T47D (cell line): ENCODE measurements at regions not wholly inside any gene's neighbourhood (a gene's known extent, or its start where the extent isn't known, plus 50 kb on each side); places are given as distances from the start of the nearest gene placed in this dataset.
"Not testable (repeated sequence)": the region's sequence is repeated elsewhere in the genome, so short reads cannot be mapped to it uniquely, and the experiment has no call there.

Experiments
- DNase-seq, 2 experiments: peaks; one replicate each; pipeline versions ENCODE4 v3.0.0 to v3.0.0-alpha.2; 2011 to 2012; ENCODE audit warnings: low read depth in 1 of 2, low spot score in 1 of 2
- JUND ChIP-seq: IDR thresholded peaks from 2 replicates; pipeline ENCODE4 v1.6.1; 2012; ENCODE audit warnings: low read depth
- in situ Hi-C: cut with HindIII; loops from 2 replicates; pipeline ENCODE4 v1.10.0; 2016; ENCODE audit warnings: low sequenced_read_pairs, low pct_unique_long_range_greater_than_20kb

DNA sequence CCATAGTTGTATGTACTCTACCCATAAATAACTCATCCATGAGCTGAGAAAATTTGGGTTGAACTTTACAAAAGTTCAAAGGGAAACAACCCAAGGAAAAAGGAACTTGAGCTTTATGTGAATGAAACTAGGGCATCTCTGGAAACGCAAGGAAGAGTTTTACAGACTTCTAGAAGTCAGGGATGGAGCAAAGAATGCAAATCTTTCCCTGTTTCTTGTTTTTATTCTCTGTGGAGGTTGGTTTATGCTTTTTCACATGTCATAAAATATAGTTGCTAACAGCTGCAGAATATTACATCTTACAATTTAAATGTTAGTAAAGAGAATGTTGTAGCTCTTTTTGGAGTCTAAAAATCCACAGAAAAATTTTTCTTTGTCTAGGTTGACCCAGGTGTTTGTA lies 754.1 kb downstream of the PCDH7 start:
- in situ Hi-C loops = no loop called here

DNA sequence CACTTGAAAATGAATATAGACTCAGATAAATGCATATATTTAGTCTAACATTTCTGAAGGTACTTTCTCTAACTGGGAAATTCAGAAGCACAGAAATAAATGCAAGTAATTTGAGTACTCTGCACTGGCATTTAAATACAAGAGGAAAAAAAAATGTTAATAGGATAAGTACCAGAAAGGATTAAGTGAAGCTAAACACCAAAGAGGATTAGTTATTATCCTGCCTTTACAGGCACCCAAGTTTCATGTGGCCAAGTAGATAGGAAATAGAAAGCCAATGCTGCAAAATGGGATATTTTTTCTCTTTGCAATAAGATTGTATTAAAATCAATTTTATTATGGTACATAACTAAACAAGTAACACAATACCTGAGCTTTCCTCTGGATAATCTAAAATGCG lies 762.5 kb downstream of the PCDH7 start:
- DNase-seq = no peak
- in situ Hi-C loops = no loop called here
- no peak for TF ChIP-seq JUND

More for the DNA sequence above, 754.1 kb downstream of the PCDH7 start:
- no peak for DNase-seq
- no peak for TF ChIP-seq JUND

DNA sequence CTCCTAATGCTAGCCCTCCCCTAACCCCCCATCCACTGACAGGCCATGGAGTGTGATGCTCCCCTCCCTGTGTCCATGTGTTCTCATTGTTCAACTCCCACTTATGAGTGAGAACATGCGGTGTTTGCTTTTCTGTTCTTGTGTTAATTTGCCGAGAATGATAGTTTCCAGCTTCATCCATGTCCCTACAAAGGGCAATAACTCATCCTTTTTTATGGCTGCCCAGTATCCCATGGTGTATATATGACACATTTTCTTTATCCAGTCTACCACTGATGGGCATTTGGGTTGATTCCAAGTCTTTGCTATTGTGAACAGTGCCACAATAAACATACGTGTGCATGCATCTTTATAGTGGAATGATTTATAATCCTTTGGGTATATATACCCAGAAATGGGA lies 779.0 kb downstream of the PCDH7 start:
- DNase-seq, in situ Hi-C loops: not testable (repeated sequence)

DNA sequence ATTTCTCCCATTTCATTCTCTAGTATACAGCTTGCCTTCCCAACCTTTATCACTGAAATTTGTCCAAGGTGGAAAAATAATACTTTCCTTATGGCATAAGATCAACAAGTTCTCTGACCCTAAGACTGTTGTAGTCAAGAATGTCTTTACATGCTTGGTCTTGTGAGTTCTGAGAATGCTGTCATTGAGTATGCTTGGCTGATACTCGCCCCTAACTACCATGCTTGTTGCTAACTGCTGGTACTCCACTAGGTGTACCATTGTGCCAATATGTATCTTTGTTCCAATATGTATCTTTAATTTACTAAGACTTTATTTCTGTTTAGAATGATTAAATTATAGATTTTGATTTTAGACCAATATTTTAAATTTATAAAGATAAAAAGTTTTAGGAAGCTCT lies 796.4 kb downstream of the PCDH7 start:
- in situ Hi-C loops = no loop called here
- DNase-seq = no peak
- no peak for TF ChIP-seq JUND

DNA sequence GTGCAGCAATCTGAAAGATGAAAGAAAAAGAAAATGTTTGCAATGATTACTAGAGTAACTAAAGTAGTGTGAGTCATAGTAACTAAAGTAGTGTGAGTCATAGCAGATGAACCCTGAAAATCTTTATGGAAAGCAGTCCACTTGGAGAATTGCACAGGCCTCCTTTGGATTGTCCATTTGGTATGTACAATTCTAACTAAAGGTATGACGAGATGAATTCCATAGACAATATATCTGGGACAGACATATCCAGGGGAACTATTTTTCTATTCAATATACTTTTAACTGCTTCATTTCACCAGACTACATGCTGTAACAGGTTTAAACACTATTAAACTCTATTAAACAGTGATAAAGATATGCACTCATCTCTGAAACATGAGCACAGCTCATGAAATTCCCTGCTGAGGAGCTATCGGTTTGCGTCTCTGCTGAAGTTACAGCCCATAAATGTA lies 798.7 kb downstream of the PCDH7 start:
- DNase-seq = no peak
- no peak for TF ChIP-seq JUND
- in situ Hi-C loops = no loop called here

DNA sequence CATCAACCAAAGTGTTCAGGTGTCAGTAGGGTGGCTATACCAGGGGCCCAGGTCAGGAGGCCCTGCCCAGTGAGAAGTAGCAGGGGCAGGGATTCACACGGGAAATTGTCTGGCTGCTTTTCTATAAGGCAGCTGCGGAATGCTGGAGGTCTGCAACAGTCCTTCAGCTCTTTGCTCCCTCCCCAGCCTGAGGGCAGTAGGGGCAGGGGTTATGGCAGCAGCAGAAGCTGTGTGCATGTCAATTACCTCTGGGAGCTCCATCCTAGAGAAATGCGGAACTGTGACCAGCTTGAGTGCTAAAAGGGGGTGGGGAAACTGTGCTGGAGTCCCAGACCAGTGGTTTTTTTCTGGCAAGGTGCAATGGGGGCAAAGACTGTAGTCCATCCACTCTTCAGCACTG lies 810.4 kb downstream of the PCDH7 start:
- no peak for TF ChIP-seq JUND
- in situ Hi-C loops = no loop called here

DNA sequence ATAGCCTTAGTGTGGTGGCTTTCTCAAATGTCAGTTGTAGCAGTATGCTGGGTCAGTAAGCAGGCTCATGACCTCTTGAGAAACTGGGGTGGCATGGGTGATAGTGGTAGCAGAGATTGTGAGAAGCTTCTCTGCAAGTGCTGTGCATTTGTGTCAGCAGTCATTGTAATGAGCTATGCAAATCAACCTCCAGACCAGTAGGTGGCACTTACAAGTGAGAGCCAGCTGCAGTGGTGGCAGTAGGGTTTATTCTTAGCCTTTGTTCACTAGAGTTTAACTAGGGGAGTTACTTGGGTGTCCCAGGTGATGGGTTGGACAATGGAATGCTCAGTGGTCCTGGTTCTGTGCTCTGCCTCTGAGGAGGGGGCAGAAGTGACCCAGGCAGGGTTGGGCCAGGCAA lies 818.7 kb downstream of the PCDH7 start:
- no peak for DNase-seq

More for the DNA sequence above, 810.4 kb downstream of the PCDH7 start:
- DNase-seq = no peak

DNA sequence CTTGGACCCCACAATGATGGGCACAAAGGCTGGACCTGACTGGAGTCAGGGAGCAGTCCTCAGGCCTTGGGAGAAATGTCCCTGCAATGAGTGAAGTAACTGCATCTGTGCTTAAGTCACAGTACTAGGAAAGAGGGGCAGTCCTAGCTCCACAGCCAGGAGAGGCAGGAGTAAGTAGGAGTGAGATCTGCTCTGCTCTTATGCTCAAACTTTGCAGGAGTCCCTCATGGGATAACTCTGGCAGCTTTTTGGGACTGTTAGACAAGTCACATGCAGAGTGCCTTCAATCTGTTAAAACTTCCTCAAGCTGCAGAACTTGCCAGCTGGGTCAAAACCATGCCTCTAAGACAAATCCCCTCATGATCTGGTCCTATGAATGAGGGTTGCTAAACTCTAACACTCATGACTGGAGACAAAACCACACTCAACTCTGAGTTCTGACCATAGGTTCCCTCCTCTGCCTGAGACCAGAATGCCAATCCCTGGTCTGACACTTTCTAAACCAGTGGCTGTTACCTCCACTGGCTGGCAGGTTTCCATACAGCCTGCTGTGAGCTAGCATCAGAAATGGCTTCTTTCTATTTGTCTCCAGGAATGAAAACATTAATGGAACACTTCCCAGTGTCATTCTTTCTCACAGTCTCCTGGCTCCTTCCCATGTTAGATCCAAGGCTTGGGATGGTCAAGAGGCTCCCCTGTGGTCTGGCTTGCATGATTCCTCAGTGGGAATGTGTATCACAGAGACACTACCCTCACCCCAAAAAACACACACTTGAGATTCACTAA lies 819.3 kb downstream of the PCDH7 start:
- TF ChIP-seq JUND = no peak
- peak in 1 of 2 experiments; percentile 5 for DNase-seq
- in situ Hi-C loops = no loop called here

More for the DNA sequence above, 818.7 kb downstream of the PCDH7 start:
- no peak for TF ChIP-seq JUND
- in situ Hi-C loops = no loop called here

DNA sequence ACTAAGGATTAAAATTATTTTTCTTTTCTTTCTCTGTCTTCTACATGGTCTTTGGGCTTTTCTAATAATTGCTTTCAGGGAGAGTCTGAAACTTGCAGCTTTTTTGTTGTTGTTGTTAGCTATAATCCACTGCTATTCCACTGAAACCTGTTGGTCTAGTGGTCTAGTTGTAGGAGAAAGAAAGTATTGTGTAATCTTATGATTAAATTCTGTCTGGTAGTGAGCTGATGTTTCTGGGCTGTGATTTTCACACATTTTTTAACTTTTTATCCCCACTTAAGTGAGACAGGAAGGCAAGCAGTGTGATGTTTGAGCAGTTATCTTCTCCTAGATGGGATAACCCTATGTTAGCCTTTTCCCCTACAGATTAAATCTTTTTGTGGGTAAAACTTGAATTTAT lies 825.2 kb downstream of the PCDH7 start:
- DNase-seq = no peak
- in situ Hi-C loops = no loop called here
- TF ChIP-seq JUND = no peak

DNA sequence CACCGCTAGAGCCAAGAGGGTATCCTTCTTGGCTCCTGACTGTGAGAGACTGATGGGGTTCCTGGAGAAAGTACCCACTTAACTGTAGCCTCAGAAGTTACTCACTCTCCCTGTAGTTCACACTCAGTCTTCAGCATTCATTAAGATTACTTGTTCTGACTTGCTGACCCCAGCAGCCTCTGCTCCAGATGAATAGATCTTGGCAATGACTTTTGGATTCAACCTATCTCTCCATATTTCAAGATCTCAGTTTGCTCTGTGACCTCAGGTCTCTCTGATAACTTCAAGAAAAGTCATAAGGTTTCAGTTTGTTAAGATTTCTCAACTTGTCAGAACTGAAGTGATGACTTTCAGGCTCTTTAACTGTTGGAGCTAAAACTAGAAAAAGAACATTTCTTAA lies 825.6 kb downstream of the PCDH7 start:
- in situ Hi-C loops = no loop called here
- TF ChIP-seq JUND = no peak
- DNase-seq = no peak

DNA sequence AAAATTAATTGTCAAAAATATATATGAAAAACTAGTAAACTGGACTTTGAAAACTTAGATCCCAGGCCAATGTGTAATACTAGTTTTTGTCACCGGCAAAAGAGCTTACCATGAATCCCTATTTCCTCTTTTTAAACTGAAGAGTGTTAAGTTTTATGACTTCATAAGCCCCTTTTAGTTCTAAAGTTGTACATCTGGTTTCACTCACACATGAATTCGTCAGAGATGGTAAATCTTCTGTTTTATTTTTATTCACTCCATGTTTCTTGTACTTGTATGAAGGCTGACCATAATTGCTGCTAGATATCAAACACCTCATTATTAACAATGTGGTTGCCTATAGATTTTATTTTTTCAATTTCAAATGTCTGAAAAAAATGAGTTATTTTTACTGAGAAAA lies 827.9 kb downstream of the PCDH7 start:
- no peak for TF ChIP-seq JUND
- DNase-seq = no peak
- in situ Hi-C loops = no loop called here

DNA sequence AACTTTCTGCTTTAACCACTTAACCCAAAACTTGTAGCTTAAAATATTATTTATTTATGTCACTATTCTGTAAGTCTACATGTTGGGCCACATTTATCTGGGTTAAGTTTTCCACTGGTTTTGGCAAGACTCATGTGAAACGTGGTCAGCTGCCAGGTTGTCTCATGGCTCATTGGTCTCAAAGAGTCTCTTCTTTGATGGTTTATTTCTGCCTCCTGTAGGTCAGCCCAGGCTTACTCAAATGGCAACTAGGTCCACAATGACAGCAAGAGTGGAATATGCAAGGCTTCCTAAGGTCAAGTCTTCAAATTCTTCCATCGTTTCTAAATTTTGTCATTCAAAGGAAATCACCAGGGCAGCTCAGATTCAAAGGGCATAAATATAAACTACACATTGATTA lies 828.7 kb downstream of the PCDH7 start:
- in situ Hi-C loops = no loop called here
- no peak for TF ChIP-seq JUND
- no peak for DNase-seq

DNA sequence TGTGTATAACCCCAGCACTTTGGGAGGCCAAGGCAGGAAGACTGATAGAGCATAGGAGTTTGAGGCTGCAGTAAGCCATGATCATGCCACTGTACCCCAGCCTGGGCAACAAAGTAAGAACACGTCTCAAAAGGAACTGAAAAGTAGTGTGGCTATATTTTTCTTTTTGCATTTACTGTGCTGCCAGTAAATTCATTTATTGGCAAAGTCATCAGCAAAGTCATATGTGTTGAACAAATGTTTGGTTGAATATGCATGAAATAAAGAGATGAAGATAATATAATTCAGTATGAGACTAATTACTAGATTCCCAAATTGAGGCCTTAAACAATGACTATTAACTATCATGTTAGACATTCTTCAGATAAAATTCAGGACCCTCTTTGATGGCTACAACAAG lies 829.1 kb downstream of the PCDH7 start:
- DNase-seq = no peak
- no peak for TF ChIP-seq JUND
- in situ Hi-C loops = no loop called here

DNA sequence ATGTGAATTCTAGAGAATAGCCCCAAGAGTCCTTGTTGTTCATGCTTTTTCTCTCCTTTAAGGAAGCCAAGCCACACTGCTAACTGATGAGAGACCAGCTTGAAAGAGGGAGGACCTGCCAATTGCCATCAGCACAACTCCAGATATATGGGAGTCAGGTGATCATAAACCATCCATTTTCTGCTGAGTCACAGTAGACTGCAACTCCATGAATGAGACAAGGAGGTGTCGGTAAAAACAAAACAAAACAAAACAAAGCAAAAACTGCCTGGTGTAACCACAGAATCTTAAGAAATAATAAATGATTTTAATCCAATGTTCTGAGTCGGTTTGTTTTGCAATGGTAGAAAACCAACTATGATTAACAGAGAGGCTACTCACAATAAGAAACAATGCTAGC lies 837.3 kb downstream of the PCDH7 start:
- in situ Hi-C loops = no loop called here
- peak in 1 of 2 experiments; percentile 3 for DNase-seq
- TF ChIP-seq JUND = no peak
